ENCODE measurements at regions not wholly inside any gene's neighbourhood (a gene's known extent, or its start where the extent isn't known, plus 50 kb on each side); places are given as distances from the start of the nearest gene placed in this dataset.
"Not testable (repeated sequence)": the region's sequence is repeated elsewhere in the genome, so short reads cannot be mapped to it uniquely, and the experiment has no call there.

- no peak for DNase-seq
Measured at GRCh38 chr20:48530957-48531356, 296.8 kb downstream of the PREX1 start.

GRCh38 chr20:48528346-48528745, 299.5 kb downstream of the PREX1 start:
- no peak for DNase-seq

GRCh38 chr20:48527771-48528170, 300.0 kb downstream of the PREX1 start:
- no peak for DNase-seq

GRCh38 chr20:48526936-48527335, 300.9 kb downstream of the PREX1 start:
- no peak for DNase-seq

GRCh38 chr20:48525400-48525799, 302.4 kb downstream of the PREX1 start:
- no peak for DNase-seq

- no peak for DNase-seq
Measured at GRCh38 chr20:48524582-48524981, 303.2 kb downstream of the PREX1 start.

GRCh38 chr20:48523191-48523995, 304.4 kb downstream of the PREX1 start:
- DNase-seq: no peak

- no peak for DNase-seq
Measured at GRCh38 chr20:48521121-48521520, 306.7 kb downstream of the PREX1 start.

- peak; percentile 9 for DNase-seq
Measured at GRCh38 chr20:48516196-48516595, 311.6 kb downstream of the PREX1 start.

GRCh38 chr20:48514577-48514976, 313.2 kb downstream of the PREX1 start:
- DNase-seq: not testable (repeated sequence)

- DNase-seq: not testable (repeated sequence)
Measured at GRCh38 chr20:48512539-48512938, 315.3 kb downstream of the PREX1 start.

GRCh38 chr20:48505066-48505465, 322.7 kb downstream of the PREX1 start:
- DNase-seq: not testable (repeated sequence)

- no peak for DNase-seq
Measured at GRCh38 chr20:48503166-48503815, 324.5 kb downstream of the PREX1 start.

- DNase-seq: no peak
Measured at GRCh38 chr20:48502758-48503157, 325.0 kb downstream of the PREX1 start.

- DNase-seq: no peak
Measured at GRCh38 chr20:48502016-48502415, 325.8 kb downstream of the PREX1 start.

GRCh38 chr20:48500900-48501299, 326.9 kb downstream of the PREX1 start:
- DNase-seq: not testable (repeated sequence)

GRCh38 chr20:48498939-48499338, 328.9 kb downstream of the PREX1 start:
- not testable (repeated sequence) for DNase-seq

GRCh38 chr20:48498125-48498524, 329.7 kb downstream of the PREX1 start:
- DNase-seq: not testable (repeated sequence)

- DNase-seq: no peak
Measured at GRCh38 chr20:48493966-48494365, 333.8 kb downstream of the PREX1 start.

- DNase-seq: not testable (repeated sequence)
Measured at GRCh38 chr20:48493331-48493730, 334.5 kb downstream of the PREX1 start.

GRCh38 chr20:48492715-48493070, 335.1 kb downstream of the PREX1 start:
- no peak for DNase-seq

GRCh38 chr20:48492015-48492714, 335.6 kb downstream of the PREX1 start:
- no peak for DNase-seq

- DNase-seq: no peak
Measured at GRCh38 chr20:48490961-48491831, 336.6 kb downstream of the PREX1 start.

Measured in NCI-H1092 treated with DMSO at 0.1 percent for 48 hours (cell line).